SK-N-SH treated with all-trans-retinoic acid at 6 μM for 48 hours (cell line): ENCODE measurements at regions not wholly inside any gene's neighbourhood (a gene's known extent, or its start where the extent isn't known, plus 50 kb on each side); places are given as distances from the start of the nearest gene placed in this dataset.
"Not testable (repeated sequence)": the region's sequence is repeated elsewhere in the genome, so short reads cannot be mapped to it uniquely, and the experiment has no call there.

Source experiments
- ATAC-seq: fragments of 200-7000 bp; cut with Tn5 transposase; 3 replicates; pipeline ENCODE4 v1.9.1; 2020; ENCODE audit warnings: mild to moderate bottlenecking, moderate library complexity
- BACH2 ChIP-seq: fragments of 250-450 bp; sonication (Bioruptor Pico); IDR thresholded peaks from 2 replicates; pipeline ENCODE4 v1.9.0; 2021; ENCODE audit warnings: mild to moderate bottlenecking, borderline replicate concordance
- CREB5 ChIP-seq: fragments of 250-450 bp; sonication (Bioruptor Pico); IDR thresholded peaks from 2 replicates; pipeline ENCODE4 v1.5.1; 2020; ENCODE audit warnings: low read depth, mild to moderate bottlenecking, moderate library complexity
- CSDC2 ChIP-seq: fragments of 250-450 bp; sonication (Bioruptor Pico); IDR thresholded peaks from 2 replicates; pipeline ENCODE4 v1.5.0; 2020; ENCODE audit warnings: mild to moderate bottlenecking, moderate library complexity
- CSRNP3 ChIP-seq: fragments of 250-450 bp; sonication (Bioruptor Pico); IDR thresholded peaks from 2 replicates; pipeline ENCODE4 v1.5.1; 2021; ENCODE audit warnings: mild to moderate bottlenecking, moderate library complexity
- ESRRG ChIP-seq: fragments of 250-450 bp; sonication (Bioruptor Pico); IDR thresholded peaks from 2 replicates; pipeline ENCODE4 v1.6.1; 2021; ENCODE audit warnings: mild to moderate bottlenecking
- GLIS3 ChIP-seq: fragments of 250-450 bp; sonication (Bioruptor Pico); IDR thresholded peaks from 2 replicates; pipeline ENCODE4 v1.5.0; 2020; ENCODE audit warnings: mild to moderate bottlenecking, moderate library complexity
- ISL1 ChIP-seq: fragments of 250-450 bp; sonication (Bioruptor Pico); IDR thresholded peaks from 2 replicates; pipeline ENCODE4 v2.1.2; 2022; ENCODE audit warnings: mild to moderate bottlenecking, moderate library complexity
- OSR1 ChIP-seq: fragments of 250-450 bp; sonication (Bioruptor Pico); IDR thresholded peaks from 2 replicates; pipeline ENCODE4 v1.8.0; 2022; ENCODE audit warnings: moderate library complexity, mild to moderate bottlenecking, inconsistent platforms
- PATZ1 ChIP-seq: fragments of 250-450 bp; sonication (Bioruptor Pico); IDR thresholded peaks from 2 replicates; pipeline ENCODE4 v1.8.0; 2020; ENCODE audit warnings: mild to moderate bottlenecking, moderate library complexity, borderline replicate concordance
- POU6F1 ChIP-seq: fragments of 250-450 bp; sonication (Bioruptor Pico); IDR thresholded peaks from 2 replicates; pipeline ENCODE4 v1.8.0; 2021; ENCODE audit warnings: low read depth, mild to moderate bottlenecking, moderate library complexity, borderline replicate concordance
- PPARA ChIP-seq: fragments of 250-450 bp; sonication (Bioruptor Pico); IDR thresholded peaks from 2 replicates; pipeline ENCODE4 v1.5.0; 2020; ENCODE audit warnings: mild to moderate bottlenecking, borderline replicate concordance
- RARB ChIP-seq: fragments of 250-450 bp; sonication (Bioruptor Pico); IDR thresholded peaks from 2 replicates; pipeline ENCODE4 v1.8.0; 2021; ENCODE audit warnings: mild to moderate bottlenecking, moderate library complexity
- SNAI2 ChIP-seq: fragments of 250-450 bp; sonication (Bioruptor Pico); IDR thresholded peaks from 2 replicates; pipeline ENCODE4 v1.5.0; 2020; ENCODE audit warnings: mild to moderate bottlenecking, moderate library complexity
- TCF4 ChIP-seq: fragments of 250-450 bp; sonication (Bioruptor Pico); IDR thresholded peaks from 2 replicates; pipeline ENCODE4 v1.8.0; 2021; ENCODE audit warnings: mild to moderate bottlenecking, moderate library complexity, borderline replicate concordance
- TOX ChIP-seq: fragments of 250-450 bp; sonication (Bioruptor Pico); IDR thresholded peaks from 2 replicates; pipeline ENCODE4 v1.8.0; 2021; ENCODE audit warnings: mild to moderate bottlenecking, moderate library complexity, borderline replicate concordance
- TSHZ2 ChIP-seq: fragments of 250-450 bp; sonication (Bioruptor Pico); IDR thresholded peaks from 2 replicates; pipeline ENCODE4 v1.5.0; 2020; ENCODE audit warnings: mild to moderate bottlenecking, moderate library complexity
- ZC3H10 ChIP-seq: fragments of 250-450 bp; sonication (Bioruptor Pico); IDR thresholded peaks from 2 replicates; pipeline ENCODE4 v1.5.1; 2021; ENCODE audit warnings: mild to moderate bottlenecking, moderate library complexity
- ZFP3 ChIP-seq: fragments of 250-450 bp; sonication (Bioruptor Pico); IDR thresholded peaks from 2 replicates; pipeline ENCODE4 v1.5.0; 2020; ENCODE audit warnings: mild to moderate bottlenecking, moderate library complexity
- ZFP30 ChIP-seq: fragments of 450-650 bp; formaldehyde crosslinking; IDR thresholded peaks from 2 replicates; pipeline ENCODE4 v1.5.0; 2022; ENCODE audit warnings: mild to moderate bottlenecking, moderate library complexity
- ZNF565 ChIP-seq: fragments of 450-650 bp; formaldehyde crosslinking; conservative IDR thresholded peaks from 2 replicates; pipeline ENCODE4 v1.5.0; 2020; ENCODE audit warnings: low read depth, mild to moderate bottlenecking, moderate library complexity
- ZNF70 ChIP-seq: fragments of 450-650 bp; formaldehyde crosslinking; IDR thresholded peaks from 2 replicates; pipeline ENCODE4 v1.5.0; 2020; ENCODE audit warnings: mild to moderate bottlenecking, moderate library complexity
- ZNF8 ChIP-seq: fragments of 450-650 bp; formaldehyde crosslinking; IDR thresholded peaks from 2 replicates; pipeline ENCODE4 v1.5.0; 2020; ENCODE audit warnings: mild to moderate bottlenecking, moderate library complexity

- no peak for ATAC-seq
Observed at GRCh38 chr13:31399690-31400089, 199.9 kb downstream of the B3GLCT start.

GRCh38 chr13:31403711-31404110, 203.9 kb downstream of the B3GLCT start:
- not testable (repeated sequence) for ATAC-seq

More at GRCh38 chr13:31399690-31400089, 199.9 kb downstream of the B3GLCT start:
- TF ChIP-seq ZFP3 (CRISPR knock-in tag) (no peak), POU6F1 (CRISPR knock-in tag) (no peak), CREB5 (CRISPR knock-in tag) (no peak), ZFP30 (CRISPR knock-in tag) (no peak), ISL1 (no peak), TCF4 (CRISPR knock-in tag) (no peak), RARB (CRISPR knock-in tag) (no peak), PATZ1 (CRISPR knock-in tag) (no peak), CSRNP3 (CRISPR knock-in tag) (no peak), GLIS3 (CRISPR knock-in tag) (no peak)

GRCh38 chr13:31408927-31409326, 209.2 kb downstream of the B3GLCT start:
- no peak for ATAC-seq
- TF ChIP-seq ZFP3 (CRISPR knock-in tag), result no peak
- TF ChIP-seq, all 23 proteins: peak for 0

- TF ChIP-seq OSR1 (no peak), CREB5 (CRISPR knock-in tag) (no peak), ZFP30 (CRISPR knock-in tag) (no peak), SNAI2 (CRISPR knock-in tag) (no peak), ZNF8 (CRISPR knock-in tag) (no peak), PPARA (no peak), ZC3H10 (CRISPR knock-in tag) (no peak), TOX (CRISPR knock-in tag) (no peak), ISL1 (no peak), BACH2 (CRISPR knock-in tag) (no peak), ZNF70 (CRISPR knock-in tag) (no peak), ZNF565 (CRISPR knock-in tag) (no peak)
- TF ChIP-seq, all 23 proteins: peak for 0
- ATAC-seq, result no peak
Observed at GRCh38 chr13:31409678-31410356, 210.0 kb downstream of the B3GLCT start.

GRCh38 chr13:31413516-31413915, 213.7 kb downstream of the B3GLCT start:
- no peak for ATAC-seq
- no peak for TF ChIP-seq TSHZ2 (CRISPR knock-in tag)
- no peak for TF ChIP-seq ZFP3 (CRISPR knock-in tag)
- no peak for TF ChIP-seq ZFP30 (CRISPR knock-in tag)
- TF ChIP-seq TOX (CRISPR knock-in tag), result no peak
- no peak for TF ChIP-seq ISL1
- TF ChIP-seq CSDC2 (CRISPR knock-in tag), result no peak
- no peak for TF ChIP-seq ESRRG (CRISPR knock-in tag)
- TF ChIP-seq PATZ1 (CRISPR knock-in tag), result no peak
